Naive thymus-derived CD4-positive, alpha-beta T cell (primary cell): ENCODE measurements at regions not wholly inside any gene's neighbourhood (a gene's known extent, or its start where the extent isn't known, plus 50 kb on each side); places are given as distances from the start of the nearest gene placed in this dataset.

ENCODE experiments used
- ATAC-seq: fragments of 150-1000 bp; cut with Tn5 transposase; 2 replicates; pipeline ENCODE4 v1.10.0; 2021; ENCODE audit warnings: mild to moderate bottlenecking, moderate library complexity
- CTCF ChIA-PET: fragments of 350-600 bp; sonication (Branson Sonifier 250); formaldehyde crosslinking; loops from one replicate; lab custom pipeline; 2021; ENCODE audit warnings: antibody characterized with exemption; lab: Charles Lee
- POLR2A ChIA-PET: fragments of 350-600 bp; sonication (Branson Sonifier 250); formaldehyde crosslinking; loops from one replicate; lab custom pipeline; 2021; ENCODE audit warnings: antibody characterized with exemption, inconsistent platforms; lab: Charles Lee
- DNase-seq, 9 donors: peaks; one replicate each; pipeline versions ENCODE4 v3.0.0 to v3.0.0-alpha.2; 2020 to 2022; ENCODE audit warnings: mixed read lengths in 1 of 9
- H3K27ac ChIP-seq: one replicate; pipeline ENCODE4 v1.7.0; 2013; ENCODE audit warnings: mild to moderate bottlenecking, low read depth, low read length, moderate library complexity
- H3K27me3 ChIP-seq, 2 donors: one replicate each; pipeline ENCODE4 v1.7.0; 2013; ENCODE audit warnings: low read length in 2 of 2, mild to moderate bottlenecking in 2 of 2, moderate library complexity in 2 of 2; ENCODE audit not compliant: control insufficient read depth in 2 of 2, insufficient read depth in 2 of 2
- H3K36me3 ChIP-seq, 3 experiments: 1 replicate in 2 of 3; 2 replicates in 1 of 3; pipeline ENCODE4 v1.7.0; 2013; ENCODE audit warnings: low read length in 3 of 3, mild to moderate bottlenecking in 3 of 3, moderate library complexity in 1 of 3; ENCODE audit not compliant: insufficient read depth in 3 of 3, control insufficient read depth in 2 of 3
- H3K4me1 ChIP-seq, 2 donors: one replicate each; pipeline ENCODE4 v1.7.0; 2013; ENCODE audit warnings: low read length in 2 of 2, mild to moderate bottlenecking in 2 of 2, moderate library complexity in 1 of 2; ENCODE audit not compliant: control insufficient read depth in 2 of 2, insufficient read depth in 2 of 2
- H3K4me3 ChIP-seq: 2 replicates; pipeline ENCODE4 v1.7.0; 2013; ENCODE audit warnings: mild to moderate bottlenecking, low read length
- H3K9me3 ChIP-seq, 3 experiments: 1 replicate in 2 of 3; 2 replicates in 1 of 3; pipeline ENCODE4 v1.7.0; 2013; ENCODE audit warnings: low read length in 3 of 3; ENCODE audit not compliant: control insufficient read depth in 2 of 3
- H3K27ac Mint-ChIP-seq, 9 donors: one replicate each; pipeline ENCODE4 v1.8.0; 2020 to 2022; ENCODE audit warnings: mixed read lengths in 9 of 9, mild to moderate bottlenecking in 8 of 9, moderate library complexity in 5 of 9, inconsistent platforms in 2 of 9
- H3K27me3 Mint-ChIP-seq, 5 donors: one replicate each; pipeline ENCODE4 v1.8.0; 2021 to 2022; ENCODE audit warnings: mixed read lengths in 5 of 5, mild to moderate bottlenecking in 1 of 5
- H3K36me3 Mint-ChIP-seq, 5 donors: one replicate each; pipeline ENCODE4 v1.8.0; 2020 to 2022; ENCODE audit warnings: mixed read lengths in 5 of 5, mild to moderate bottlenecking in 3 of 5, inconsistent platforms in 1 of 5
- H3K4me1 Mint-ChIP-seq, 7 donors: one replicate each; pipeline ENCODE4 v1.8.0; 2020 to 2022; ENCODE audit warnings: mixed read lengths in 7 of 7, mild to moderate bottlenecking in 3 of 7, inconsistent platforms in 1 of 7
- H3K4me3 Mint-ChIP-seq, 10 donors: one replicate each; pipeline ENCODE4 v1.8.0; 2020 to 2022; ENCODE audit warnings: mild to moderate bottlenecking in 10 of 10, mixed read lengths in 10 of 10, moderate library complexity in 6 of 10, inconsistent platforms in 2 of 10
- H3K9me3 Mint-ChIP-seq, 11 donors: one replicate each; pipeline ENCODE4 v1.8.0; 2020 to 2022; ENCODE audit warnings: mixed read lengths in 11 of 11, mild to moderate bottlenecking in 4 of 11, inconsistent platforms in 1 of 11, moderate library complexity in 1 of 11
- intact Hi-C, 2 donors: fragments of 100-400 bp; cut with micrococcal nuclease; formaldehyde crosslinking; loops; one replicate each; pipeline ENCODE4 v1.15.1; 2023

- POLR2A ChIA-PET = no interaction called here
- Mint-ChIP-seq H3K9me3 (peaks cover 0 to 8% (median 0%) of the 10 kb centered on the region in 11 donors), H3K36me3 (no peaks in the 10 kb centered on the region)
These were observed 87.5 kb downstream of the HDGFL1 start for GRCh38 chr6:22656706-22657351.

GRCh38 chr6:22657352-22657980 lies 88.1 kb downstream of the HDGFL1 start:
- no peak overlapping the region for H3K4me3 ChIP-seq
- no peaks in the 10 kb centered on the region for H3K4me1 ChIP-seq
- no peaks in the 10 kb centered on the region for H3K27me3 ChIP-seq
- Mint-ChIP-seq H3K9me3 (peaks cover 0 to 10% (median 0%) of the 10 kb centered on the region in 11 donors), H3K4me3 (no peak overlapping the region), H3K27me3 (no peaks in the 10 kb centered on the region), H3K27ac (no peak overlapping the region), H3K36me3 (no peaks in the 10 kb centered on the region), H3K4me1 (no peaks in the 10 kb centered on the region)
- ChIA-PET POLR2A (no interaction called here), CTCF (no interaction called here)
- no peak for DNase-seq
- H3K27ac ChIP-seq = no peak overlapping the region
- no peak for ATAC-seq
- intact Hi-C loops = no loop called here
- no peaks in the 10 kb centered on the region for H3K36me3 ChIP-seq
- no peaks in the 10 kb centered on the region for H3K9me3 ChIP-seq

More at GRCh38 chr6:22656706-22657351, 87.5 kb downstream of the HDGFL1 start:
- H3K27ac Mint-ChIP-seq = no peak overlapping the region
- Histone ChIP-seq H3K4me1 (no peaks in the 10 kb centered on the region), H3K36me3 (no peaks in the 10 kb centered on the region), H3K9me3 (no peaks in the 10 kb centered on the region), H3K27me3 (no peaks in the 10 kb centered on the region), H3K27ac (no peak overlapping the region), H3K4me3 (no peak overlapping the region)
- ATAC-seq = no peak
- H3K4me3 Mint-ChIP-seq = no peak overlapping the region
- CTCF ChIA-PET = no interaction called here
- intact Hi-C loops = no loop called here
- no peak for DNase-seq
- H3K27me3 Mint-ChIP-seq = no peaks in the 10 kb centered on the region
- no peaks in the 10 kb centered on the region for H3K4me1 Mint-ChIP-seq

- H3K4me1 ChIP-seq = no peaks in the 10 kb centered on the region
- no peak overlapping the region for H3K4me3 Mint-ChIP-seq
- no peak overlapping the region for H3K4me3 ChIP-seq
- intact Hi-C loops = no loop called here
- POLR2A ChIA-PET = no interaction called here
- no peaks in the 10 kb centered on the region for H3K4me1 Mint-ChIP-seq
- no peaks in the 10 kb centered on the region for H3K36me3 Mint-ChIP-seq
- no peak overlapping the region for H3K27ac Mint-ChIP-seq
- no peaks in the 10 kb centered on the region for H3K36me3 ChIP-seq
- no peak overlapping the region for H3K27ac ChIP-seq
- peaks cover 0 to 15% (median 0%) of the 10 kb centered on the region in 11 donors for H3K9me3 Mint-ChIP-seq
- H3K27me3 Mint-ChIP-seq = no peaks in the 10 kb centered on the region
- CTCF ChIA-PET = no interaction called here
- DNase-seq (no peak), ATAC-seq (no peak)
- no peaks in the 10 kb centered on the region for H3K27me3 ChIP-seq
- no peaks in the 10 kb centered on the region for H3K9me3 ChIP-seq
These were observed 88.8 kb downstream of the HDGFL1 start for GRCh38 chr6:22658183-22658582.

GRCh38 chr6:22658934-22659333 lies 89.6 kb downstream of the HDGFL1 start:
- no peak overlapping the region for H3K27ac ChIP-seq
- Mint-ChIP-seq H3K9me3 (peaks cover 0 to 15% (median 0%) of the 10 kb centered on the region in 11 donors), H3K4me1 (no peaks in the 10 kb centered on the region), H3K36me3 (no peaks in the 10 kb centered on the region), H3K4me3 (no peak overlapping the region), H3K27ac (no peak overlapping the region), H3K27me3 (no peaks in the 10 kb centered on the region)
- H3K36me3 ChIP-seq = no peaks in the 10 kb centered on the region
- H3K4me1 ChIP-seq = no peaks in the 10 kb centered on the region
- ChIA-PET CTCF (no interaction called here), POLR2A (no interaction called here)
- H3K27me3 ChIP-seq = no peaks in the 10 kb centered on the region
- H3K4me3 ChIP-seq = no peak overlapping the region
- DNase-seq (no peak), ATAC-seq (no peak)
- H3K9me3 ChIP-seq = no peaks in the 10 kb centered on the region
- intact Hi-C loops = no loop called here

- no peaks in the 10 kb centered on the region for H3K36me3 ChIP-seq
- Mint-ChIP-seq H3K9me3 (peaks cover 0 to 15% (median 0%) of the 10 kb centered on the region in 11 donors), H3K27me3 (no peaks in the 10 kb centered on the region), H3K27ac (no peak overlapping the region), H3K4me1 (no peaks in the 10 kb centered on the region), H3K4me3 (no peak overlapping the region), H3K36me3 (no peaks in the 10 kb centered on the region)
- CTCF ChIA-PET = no interaction called here
- H3K27me3 ChIP-seq = no peaks in the 10 kb centered on the region
- ATAC-seq = no peak
- intact Hi-C loops = no loop called here
- H3K4me3 ChIP-seq = no peak overlapping the region
- POLR2A ChIA-PET = no interaction called here
- H3K27ac ChIP-seq = no peak overlapping the region
- H3K9me3 ChIP-seq = no peaks in the 10 kb centered on the region
- DNase-seq = no peak
- H3K4me1 ChIP-seq = no peaks in the 10 kb centered on the region
These were observed 95.6 kb downstream of the HDGFL1 start for GRCh38 chr6:22664968-22665367.

- no peak overlapping the region for H3K4me3 Mint-ChIP-seq
These were observed 96.7 kb downstream of the HDGFL1 start for GRCh38 chr6:22666021-22666420.

GRCh38 chr6:22666586-22666985 lies 97.2 kb downstream of the HDGFL1 start:
- Mint-ChIP-seq H3K9me3 (peaks cover 0 to 8% (median 0%) of the 10 kb centered on the region in 11 donors), H3K4me1 (no peaks in the 10 kb centered on the region), H3K27ac (no peak overlapping the region), H3K4me3 (no peak overlapping the region), H3K27me3 (no peaks in the 10 kb centered on the region), H3K36me3 (no peaks in the 10 kb centered on the region)
- intact Hi-C loops = no loop called here
- ChIA-PET POLR2A (no interaction called here), CTCF (no interaction called here)
- ATAC-seq = no peak
- no peak overlapping the region for H3K27ac ChIP-seq
- DNase-seq = no peak
- H3K36me3 ChIP-seq = no peaks in the 10 kb centered on the region
- no peak overlapping the region for H3K4me3 ChIP-seq
- no peaks in the 10 kb centered on the region for H3K4me1 ChIP-seq
- H3K9me3 ChIP-seq = no peaks in the 10 kb centered on the region
- no peaks in the 10 kb centered on the region for H3K27me3 ChIP-seq

More at GRCh38 chr6:22666021-22666420, 96.7 kb downstream of the HDGFL1 start:
- Mint-ChIP-seq H3K36me3 (no peaks in the 10 kb centered on the region), H3K27ac (no peak overlapping the region), H3K9me3 (peaks cover 0 to 12% (median 0%) of the 10 kb centered on the region in 11 donors), H3K27me3 (no peaks in the 10 kb centered on the region), H3K4me1 (no peaks in the 10 kb centered on the region)
- CTCF ChIA-PET = no interaction called here
- Histone ChIP-seq H3K36me3 (no peaks in the 10 kb centered on the region), H3K4me3 (no peak overlapping the region), H3K9me3 (no peaks in the 10 kb centered on the region), H3K27me3 (no peaks in the 10 kb centered on the region), H3K4me1 (no peaks in the 10 kb centered on the region), H3K27ac (no peak overlapping the region)
- POLR2A ChIA-PET = no interaction called here
- no peak for ATAC-seq
- no peak for DNase-seq
- intact Hi-C loops = no loop called here
